Tibial nerve (tissue), 4 donors: ENCODE measurements at regions not wholly inside any gene's neighbourhood (a gene's known extent, or its start where the extent isn't known, plus 50 kb on each side); places are given as distances from the start of the nearest gene placed in this dataset.

Source experiments
- CTCF ChIP-seq, 5 experiments: fragments of 200-600 bp in 3 of 5; fragments of 450-650 bp in 2 of 5; sonication (generic) in 3 of 5; IDR thresholded peaks; one replicate each; pipeline ENCODE4 v1.5.1; 2016 to 2019; ENCODE audit warnings: antibody characterized with exemption in 5 of 5, mild to moderate bottlenecking in 3 of 5, moderate library complexity in 2 of 5
- EP300 ChIP-seq, 2 donors: sonication (generic); formaldehyde crosslinking; IDR thresholded peaks; one replicate each; pipeline ENCODE4 v1.6.1; 2017; ENCODE audit warnings: antibody characterized with exemption in 2 of 2, mild to moderate bottlenecking in 1 of 2
- POLR2A ChIP-seq, 2 donors: fragments of 450-650 bp; IDR thresholded peaks; one replicate each; pipeline ENCODE4 v1.6.1; 2017; ENCODE audit warnings: antibody characterized with exemption in 2 of 2, mild to moderate bottlenecking in 2 of 2, moderate library complexity in 2 of 2

GRCh38 chr1:164310166-164310565, 248.8 kb upstream of the PBX1 start:
- TF ChIP-seq CTCF (IDR thresholded peaks at IDR 0.05): no peak
- TF ChIP-seq EP300 (IDR thresholded peaks at IDR 0.05): no peak
- TF ChIP-seq POLR2A (IDR thresholded peaks at IDR 0.05): no peak
